HepG2 (cell line): ENCODE measurements at regions not wholly inside any gene's neighbourhood (a gene's known extent, or its start where the extent isn't known, plus 50 kb on each side); places are given as distances from the start of the nearest gene placed in this dataset.

ENCODE experiments used
- ATAC-seq: fragments of 200-7000 bp; cut with Tn5 transposase; 3 replicates; pipeline ENCODE4 v1.9.1; 2020; ENCODE audit warnings: mild to moderate bottlenecking, moderate library complexity
- BruUV-seq: library from RNA; stranded (reverse); fragments of 400-500 nt; replicated peaks from 2 replicates; lab custom pipeline; 2021; lab: Mats Ljungman, UMichigan
- CTCF ChIA-PET: fragments of 300-600 bp; formaldehyde crosslinking; extraction: SDS; loops from one replicate; lab custom pipeline; 2021; ENCODE audit warnings: low total read pairs, inconsistent platforms, low intra/inter-chr PET ratio; lab: Yijun Ruan, JAX
- POLR2A ChIA-PET: fragments of 350-600 bp; sonication (Branson Sonifier 250); formaldehyde crosslinking; loops from one replicate; lab custom pipeline; 2020; ENCODE audit warnings: antibody characterized with exemption, inconsistent platforms; lab: Yijun Ruan, JAX
- DNase-seq: peaks from one replicate; pipeline ENCODE4 v3.0.0-alpha.2; 2015; ENCODE audit warnings: low spot score
- FAIRE-seq: peaks from 3 replicates; lab custom pipeline; 2011; peaks lifted over from hg19 to GRCh38; lab: Jason Lieb, UNC
- H2AFZ ChIP-seq: one replicate; pipeline ENCODE4 v1.6.1; 2011; ENCODE audit warnings: low read length, inconsistent platforms
- H3K27ac ChIP-seq: fragments of 300-600 bp; 3 replicates; pipeline ENCODE4 v1.8.0; 2011; ENCODE audit warnings: mixed run types, mild to moderate bottlenecking, mixed read lengths, low read length, inconsistent platforms; ENCODE audit not compliant: insufficient read depth; ENCODE audit errors: extremely low read length
- H3K27me3 ChIP-seq, 2 experiments: fragments of 200-600 bp in 1 of 2; 2 replicates in 1 of 2; 3 replicates in 1 of 2; pipeline versions ENCODE4 v1.6.0 to v1.8.0; 2011; ENCODE audit warnings: low read length in 2 of 2, mild to moderate bottlenecking in 2 of 2, moderate library complexity in 2 of 2, inconsistent platforms in 1 of 2; ENCODE audit not compliant: insufficient read depth in 2 of 2, control insufficient read depth in 1 of 2
- H3K36me3 ChIP-seq, 2 experiments: fragments of 200-600 bp in 1 of 2; replicated peaks in 1 of 2; 2 replicates in 1 of 2; 3 replicates in 1 of 2; pipeline versions ENCODE4 v1.5.1 to v1.8.0; 2011; ENCODE audit warnings: low read length in 2 of 2, inconsistent platforms in 1 of 2; ENCODE audit not compliant: insufficient read depth in 2 of 2, control insufficient read depth in 1 of 2
- H3K4me1 ChIP-seq: 2 replicates; pipeline ENCODE4 v1.5.1; 2012; ENCODE audit warnings: low read length, inconsistent platforms; ENCODE audit not compliant: insufficient read depth
- H3K4me2 ChIP-seq: 2 replicates; pipeline ENCODE4 v1.6.0; 2011; ENCODE audit warnings: low read depth, low read length, inconsistent platforms
- H3K4me3 ChIP-seq, 3 experiments: fragments of 200-600 bp in 1 of 3; sonication (generic), shearing (Covaris generic) in 1 of 3; replicated peaks in 1 of 3; 2 replicates each; pipeline ENCODE4 v1.5.1; 2011 to 2016; ENCODE audit warnings: low read length in 3 of 3, inconsistent platforms in 2 of 3, low read depth in 2 of 3, mild to moderate bottlenecking in 2 of 3, control low read depth in 1 of 3, mixed read lengths in 1 of 3; ENCODE audit not compliant: insufficient read depth in 1 of 3
- H3K79me2 ChIP-seq: one replicate; pipeline ENCODE4 v1.6.1; 2011; ENCODE audit warnings: low read length, inconsistent platforms; ENCODE audit not compliant: insufficient read depth
- H3K9ac ChIP-seq: 2 replicates; pipeline ENCODE4 v1.6.0; 2011; ENCODE audit warnings: mild to moderate bottlenecking, low read depth, low read length, inconsistent platforms; ENCODE audit not compliant: insufficient read depth
- H3K9me3 ChIP-seq: 2 replicates; pipeline ENCODE4 v1.5.1; 2012; ENCODE audit warnings: mild to moderate bottlenecking, low read length
- H4K20me1 ChIP-seq: 2 replicates; pipeline ENCODE4 v1.6.0; 2011; ENCODE audit warnings: inconsistent platforms, mild to moderate bottlenecking, low read length, moderate library complexity; ENCODE audit not compliant: insufficient read depth
- ATF1 ChIP-seq: IDR thresholded peaks from 2 replicates; pipeline ENCODE4 v1.6.1; 2016; ENCODE audit warnings: mild to moderate bottlenecking, control low read depth
- ELF3 ChIP-seq: IDR thresholded peaks from 2 replicates; pipeline ENCODE4 v1.6.1; 2016; ENCODE audit warnings: missing genetic modification reagents, missing compliant biosample characterization
- FOSL2 ChIP-seq: sonication (generic); formaldehyde crosslinking; IDR thresholded peaks from 2 replicates; pipeline ENCODE4 v1.4.0; 2020; ENCODE audit warnings: missing genetic modification reagents
- FOXA3 ChIP-seq: IDR thresholded peaks from 2 replicates; pipeline ENCODE4 v1.6.1; 2016; ENCODE audit warnings: missing genetic modification reagents, missing compliant biosample characterization
- FOXP1 ChIP-seq, 2 experiments: fragments of 450-650 bp in 1 of 2; IDR thresholded peaks; 2 replicates each; pipeline ENCODE4 v1.6.1; 2017 to 2018; ENCODE audit warnings: antibody characterized with exemption in 1 of 2
- MLLT10 ChIP-seq: sonication (generic); formaldehyde crosslinking; IDR thresholded peaks from 2 replicates; pipeline ENCODE4 v1.4.0; 2020; ENCODE audit warnings: missing genetic modification reagents
- SRY ChIP-seq: sonication (generic); formaldehyde crosslinking; IDR thresholded peaks from 2 replicates; pipeline ENCODE4 v1.8.0; 2022; ENCODE audit warnings: mild to moderate bottlenecking, missing genetic modification reagents
- TAF15 ChIP-seq: fragments of 200-400 bp; formaldehyde crosslinking; IDR thresholded peaks from one replicate; pipeline ENCODE4 v1.6.1; 2018; ENCODE audit warnings: mild to moderate bottlenecking, low read depth, low read length; ENCODE audit not compliant: poor library complexity, severe bottlenecking
- U2AF1 ChIP-seq: fragments of 200-400 bp; formaldehyde crosslinking; optimal IDR thresholded peaks from 2 replicates; pipeline ENCODE3; 2017; ENCODE audit warnings: mild to moderate bottlenecking, low read depth, low read length
- WIZ ChIP-seq: sonication (generic); formaldehyde crosslinking; IDR thresholded peaks from 2 replicates; pipeline ENCODE4 v1.5.1; 2020; ENCODE audit warnings: mild to moderate bottlenecking, missing genetic modification reagents
- ZBTB1 ChIP-seq: sonication (generic); formaldehyde crosslinking; IDR thresholded peaks from 2 replicates; pipeline ENCODE4 v1.4.0; 2020; ENCODE audit warnings: missing genetic modification reagents, borderline replicate concordance
- ZNF354B ChIP-seq: sonication (generic); formaldehyde crosslinking; IDR thresholded peaks from 2 replicates; pipeline ENCODE4 v1.8.0; 2022; ENCODE audit warnings: mild to moderate bottlenecking, missing genetic modification reagents
- ZNF510 ChIP-seq: sonication (generic); formaldehyde crosslinking; IDR thresholded peaks from 2 replicates; pipeline ENCODE4 v1.4.0; 2020; ENCODE audit warnings: low read depth, mild to moderate bottlenecking, missing genetic modification reagents
- ZNF550 ChIP-seq: sonication (generic); formaldehyde crosslinking; IDR thresholded peaks from 2 replicates; pipeline ENCODE4 v1.4.0; 2020; ENCODE audit warnings: mild to moderate bottlenecking, missing genetic modification reagents, borderline replicate concordance
- WGBS: methylation state at CpG from one replicate; pipeline ENCODE4 v1.1.6; 2017; ENCODE audit warnings: low lambda C conversion rate; 5-methylcytosine and 5-hydroxymethylcytosine counted together
- in situ Hi-C: cut with HindIII; loops from 2 replicates; pipeline ENCODE4 v1.10.0; 2017; ENCODE audit warnings: low pct_unique_long_range_greater_than_20kb; ENCODE audit not compliant: extremely low pct_ligation_motif_present
- intact Hi-C: fragments of 100-400 bp; cut with micrococcal nuclease; formaldehyde crosslinking; loops from one replicate; pipeline ENCODE4 v1.10.0; 2022; ENCODE audit not compliant: unreplicated experiment
- TF ChIP-seq, protein P1 (sequence below): sonication (generic); formaldehyde crosslinking; IDR thresholded peaks from 2 replicates; pipeline ENCODE4 v1.5.1; 2020; ENCODE audit warnings: mild to moderate bottlenecking, missing genetic modification reagents, moderate library complexity
- TF ChIP-seq, protein P2 (sequence below): sonication (generic); formaldehyde crosslinking; IDR thresholded peaks from 2 replicates; pipeline ENCODE4 v1.4.0; 2020; ENCODE audit warnings: missing genetic modification reagents
- TF ChIP-seq, protein P3 (sequence below): sonication (generic); formaldehyde crosslinking; conservative IDR thresholded peaks from 2 replicates; pipeline ENCODE4 v1.4.0; 2020; ENCODE audit warnings: missing genetic modification reagents
- TF ChIP-seq, protein P4 (sequence below): sonication (generic); formaldehyde crosslinking; IDR thresholded peaks from 2 replicates; pipeline ENCODE4 v1.8.1; 2023; ENCODE audit warnings: mild to moderate bottlenecking, missing genetic modification reagents, borderline replicate concordance

DNA sequence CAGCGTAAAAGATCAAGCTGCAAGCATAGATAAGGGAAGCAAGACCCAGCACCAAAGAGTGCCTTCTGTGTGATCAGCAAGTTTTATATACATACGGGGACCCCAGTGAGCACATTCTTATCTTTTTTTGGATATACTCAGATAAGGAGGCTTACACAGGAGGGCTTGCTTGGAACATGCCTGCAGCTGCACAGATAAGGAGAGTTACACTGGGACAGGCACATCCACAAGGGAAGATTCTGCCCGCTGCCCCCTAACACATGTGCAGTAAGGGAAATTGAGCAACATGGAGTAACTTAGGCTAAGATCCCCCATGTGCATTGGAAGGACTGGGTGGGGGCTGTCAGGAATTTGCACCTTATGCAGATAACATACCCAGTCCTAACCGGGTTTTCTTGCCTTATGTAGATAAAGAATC is 1334.8 kb downstream of the MRPL39 start (continued):
- no peak for TF ChIP-seq ZBTB1 (CRISPR knock-in tag)
- TF ChIP-seq, protein P1, sequence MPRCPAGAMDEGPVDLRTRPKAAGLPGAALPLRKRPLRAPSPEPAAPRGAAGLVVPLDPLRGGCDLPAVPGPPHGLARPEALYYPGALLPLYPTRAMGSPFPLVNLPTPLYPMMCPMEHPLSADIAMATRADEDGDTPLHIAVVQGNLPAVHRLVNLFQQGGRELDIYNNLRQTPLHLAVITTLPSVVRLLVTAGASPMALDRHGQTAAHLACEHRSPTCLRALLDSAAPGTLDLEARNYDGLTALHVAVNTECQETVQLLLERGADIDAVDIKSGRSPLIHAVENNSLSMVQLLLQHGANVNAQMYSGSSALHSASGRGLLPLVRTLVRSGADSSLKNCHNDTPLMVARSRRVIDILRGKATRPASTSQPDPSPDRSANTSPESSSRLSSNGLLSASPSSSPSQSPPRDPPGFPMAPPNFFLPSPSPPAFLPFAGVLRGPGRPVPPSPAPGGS (CRISPR knock-in tag), result no peak
- TF ChIP-seq MLLT10, result no peak
- TF ChIP-seq ELF3, result no peak
- no peak for TF ChIP-seq FOXP1 (IDR thresholded peaks at IDR 0.05)
- TF ChIP-seq FOXP1 (CRISPR knock-in tag; IDR thresholded peaks at IDR 0.05), result no peak
- TF ChIP-seq ZNF510, result no peak
- no peak for TF ChIP-seq WIZ (CRISPR knock-in tag)
- TF ChIP-seq U2AF1, result no peak
- TF ChIP-seq, protein P2, sequence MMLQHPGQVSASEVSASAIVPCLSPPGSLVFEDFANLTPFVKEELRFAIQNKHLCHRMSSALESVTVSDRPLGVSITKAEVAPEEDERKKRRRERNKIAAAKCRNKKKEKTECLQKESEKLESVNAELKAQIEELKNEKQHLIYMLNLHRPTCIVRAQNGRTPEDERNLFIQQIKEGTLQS (CRISPR knock-in tag), result no peak
- no peak for TF ChIP-seq ATF1 (CRISPR knock-in tag)

DNA sequence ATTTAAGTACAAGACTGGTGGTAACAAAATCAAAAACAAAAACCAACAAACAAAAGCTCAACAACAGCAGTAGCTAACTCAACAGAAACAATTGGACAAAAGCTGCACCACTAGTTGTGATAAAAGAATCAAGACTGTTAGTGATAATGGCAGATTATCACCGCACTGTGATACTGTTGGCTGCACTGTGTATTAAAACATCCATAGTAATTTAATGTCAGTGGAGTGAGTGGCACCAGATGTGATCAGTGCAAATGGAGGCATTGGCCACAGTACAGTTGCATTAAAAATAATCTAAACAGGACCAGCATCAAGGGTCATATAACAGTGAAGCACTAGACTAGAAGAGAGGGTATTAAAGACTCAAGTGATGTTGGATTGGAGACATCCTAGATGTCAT is 1341.3 kb downstream of the MRPL39 start:
- intact Hi-C loops, result no loop called here
- ChIA-PET CTCF (no interaction called here), POLR2A (no interaction called here)
- Histone ChIP-seq H3K9me3 (peaks cover 78% of the 10 kb centered on the region), H2AFZ (no peak overlapping the region), H3K4me2 (no peak overlapping the region), H3K79me2 (no peaks in the 10 kb centered on the region), H3K36me3 (no peaks in the 10 kb centered on the region), H4K20me1 (no peaks in the 10 kb centered on the region), H3K4me3 (no peak overlapping the region), H3K4me1 (no peaks in the 10 kb centered on the region), H3K27me3 (no peaks in the 10 kb centered on the region), H3K27ac (no peak overlapping the region), H3K9ac (no peak overlapping the region)
- no TSS peak for BruUV-seq
- WGBS, result 0% methylated on average over 1 of the region's 1 CpG
- in situ Hi-C loops, result no loop called here
- TF ChIP-seq ZNF550 (no peak), ZNF354B (CRISPR knock-in tag) (no peak), FOSL2 (no peak), ATF1 (CRISPR knock-in tag) (no peak), FOXA3 (CRISPR knock-in tag) (no peak), TAF15 (no peak), SRY (CRISPR knock-in tag) (no peak)
- TF ChIP-seq, protein P3, sequence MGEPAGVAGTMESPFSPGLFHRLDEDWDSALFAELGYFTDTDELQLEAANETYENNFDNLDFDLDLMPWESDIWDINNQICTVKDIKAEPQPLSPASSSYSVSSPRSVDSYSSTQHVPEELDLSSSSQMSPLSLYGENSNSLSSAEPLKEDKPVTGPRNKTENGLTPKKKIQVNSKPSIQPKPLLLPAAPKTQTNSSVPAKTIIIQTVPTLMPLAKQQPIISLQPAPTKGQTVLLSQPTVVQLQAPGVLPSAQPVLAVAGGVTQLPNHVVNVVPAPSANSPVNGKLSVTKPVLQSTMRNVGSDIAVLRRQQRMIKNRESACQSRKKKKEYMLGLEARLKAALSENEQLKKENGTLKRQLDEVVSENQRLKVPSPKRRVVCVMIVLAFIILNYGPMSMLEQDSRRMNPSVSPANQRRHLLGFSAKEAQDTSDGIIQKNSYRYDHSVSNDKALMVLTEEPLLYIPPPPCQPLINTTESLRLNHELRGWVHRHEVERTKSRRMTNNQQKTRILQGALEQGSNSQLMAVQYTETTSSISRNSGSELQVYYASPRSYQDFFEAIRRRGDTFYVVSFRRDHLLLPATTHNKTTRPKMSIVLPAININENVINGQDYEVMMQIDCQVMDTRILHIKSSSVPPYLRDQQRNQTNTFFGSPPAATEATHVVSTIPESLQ (CRISPR knock-in tag), result no peak
- TF ChIP-seq, protein P4, sequence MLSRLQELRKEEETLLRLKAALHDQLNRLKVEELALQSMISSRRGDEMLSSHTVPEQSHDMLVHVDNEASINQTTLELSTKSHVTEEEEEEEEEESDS (CRISPR knock-in tag), result no peak
- ATAC-seq, result no peak
- no peak for DNase-seq
- no peak for FAIRE-seq
